ENCODE measurements at regions not wholly inside any gene's neighbourhood (a gene's known extent, or its start where the extent isn't known, plus 50 kb on each side); places are given as distances from the start of the nearest gene placed in this dataset.

- TF ChIP-seq POLR2AphosphoS5 (IDR thresholded peaks at IDR 0.05) (no peak), CTCF (IDR thresholded peaks at IDR 0.05) (no peak)
Observed at GRCh38 chr22:48691431-48691851, 1136.2 kb downstream of the BRD1 start.
